Upper lobe of right lung (tissue), 1 donor: ENCODE measurements at regions not wholly inside any gene's neighbourhood (a gene's known extent, or its start where the extent isn't known, plus 50 kb on each side); places are given as distances from the start of the nearest gene placed in this dataset.

Source experiments
- ATAC-seq: fragments of 200-7000 bp; cut with Tn5 transposase; one replicate; pipeline ENCODE4 v1.9.1; 2020; ENCODE audit warnings: mild to moderate bottlenecking, moderate library complexity
- DNase-seq: peaks from one replicate; pipeline ENCODE4 v3.0.0-alpha.2; 2020
- H3K27ac ChIP-seq: fragments of 200-600 bp; one replicate; pipeline ENCODE4 v1.8.0; 2022
- H3K27me3 ChIP-seq: fragments of 200-600 bp; one replicate; pipeline ENCODE4 v1.8.0; 2022; ENCODE audit warnings: mild to moderate bottlenecking
- H3K36me3 ChIP-seq: fragments of 200-600 bp; one replicate; pipeline ENCODE4 v1.8.0; 2022
- H3K4me1 ChIP-seq: fragments of 200-600 bp; one replicate; pipeline ENCODE4 v1.8.0; 2022
- H3K4me3 ChIP-seq: fragments of 200-600 bp; one replicate; pipeline ENCODE4 v1.8.0; 2022; ENCODE audit warnings: mild to moderate bottlenecking
- H3K9me3 ChIP-seq: fragments of 200-600 bp; one replicate; pipeline ENCODE4 v1.8.0; 2022
- intact Hi-C: fragments of 100-400 bp; cut with DNase I; formaldehyde crosslinking; loops from one replicate; pipeline ENCODE4 v1.11.0; 2022
- TF ChIP-seq, protein P1 (sequence below): fragments of 200-600 bp; IDR thresholded peaks from one replicate; pipeline ENCODE4 v1.8.0; 2022; ENCODE audit warnings: antibody characterized with exemption
- donor health status: DM: no; HTN: yes; CAD: no; lungs with severe emphysema.

DNA sequence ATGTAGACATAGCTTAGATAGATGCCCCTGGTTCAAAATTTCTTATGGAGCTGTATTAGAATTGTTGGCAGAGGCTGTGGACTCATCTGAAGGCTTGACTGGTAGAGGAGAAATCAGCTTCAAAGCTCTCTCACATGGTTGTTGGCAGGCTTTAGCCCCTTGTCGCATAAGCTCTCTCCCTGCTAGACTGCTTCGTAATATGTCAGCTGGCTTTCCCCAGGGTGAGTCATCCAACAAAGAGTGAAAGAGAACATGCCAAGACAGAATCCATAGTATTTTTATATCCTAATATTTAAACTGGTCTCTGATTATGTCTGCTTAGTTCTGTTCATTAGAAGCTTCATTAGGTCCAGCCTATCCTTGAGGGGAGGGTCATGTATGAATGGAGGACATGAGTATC is 427.4 kb upstream of the NAALADL2 start:
- Histone ChIP-seq H3K27ac (no peak overlapping the region), H3K36me3 (no peaks in the 10 kb centered on the region), H3K27me3 (no peaks in the 10 kb centered on the region), H3K4me1 (no peaks in the 10 kb centered on the region), H3K4me3 (no peak overlapping the region), H3K9me3 (no peaks in the 10 kb centered on the region)
- no peak for DNase-seq
- ATAC-seq: no peak
- intact Hi-C loops: no loop called here
- TF ChIP-seq, protein P1, sequence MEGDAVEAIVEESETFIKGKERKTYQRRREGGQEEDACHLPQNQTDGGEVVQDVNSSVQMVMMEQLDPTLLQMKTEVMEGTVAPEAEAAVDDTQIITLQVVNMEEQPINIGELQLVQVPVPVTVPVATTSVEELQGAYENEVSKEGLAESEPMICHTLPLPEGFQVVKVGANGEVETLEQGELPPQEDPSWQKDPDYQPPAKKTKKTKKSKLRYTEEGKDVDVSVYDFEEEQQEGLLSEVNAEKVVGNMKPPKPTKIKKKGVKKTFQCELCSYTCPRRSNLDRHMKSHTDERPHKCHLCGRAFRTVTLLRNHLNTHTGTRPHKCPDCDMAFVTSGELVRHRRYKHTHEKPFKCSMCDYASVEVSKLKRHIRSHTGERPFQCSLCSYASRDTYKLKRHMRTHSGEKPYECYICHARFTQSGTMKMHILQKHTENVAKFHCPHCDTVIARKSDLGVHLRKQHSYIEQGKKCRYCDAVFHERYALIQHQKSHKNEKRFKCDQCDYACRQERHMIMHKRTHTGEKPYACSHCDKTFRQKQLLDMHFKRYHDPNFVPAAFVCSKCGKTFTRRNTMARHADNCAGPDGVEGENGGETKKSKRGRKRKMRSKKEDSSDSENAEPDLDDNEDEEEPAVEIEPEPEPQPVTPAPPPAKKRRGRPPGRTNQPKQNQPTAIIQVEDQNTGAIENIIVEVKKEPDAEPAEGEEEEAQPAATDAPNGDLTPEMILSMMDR: no peak

GRCh38 chr3:174436367-174436766 is 422.8 kb upstream of the NAALADL2 start:
- DNase-seq (no peak), ATAC-seq (no peak)
- Histone ChIP-seq H3K27ac (no peak overlapping the region), H3K4me1 (peaks cover 8% of the 10 kb centered on the region), H3K9me3 (no peaks in the 10 kb centered on the region), H3K27me3 (no peaks in the 10 kb centered on the region), H3K4me3 (no peak overlapping the region), H3K36me3 (no peaks in the 10 kb centered on the region)
- intact Hi-C loops: no loop called here
- TF ChIP-seq, protein P1: no peak

- ATAC-seq (no peak), DNase-seq (no peak)
- Histone ChIP-seq H3K27me3 (no peaks in the 10 kb centered on the region), H3K9me3 (no peaks in the 10 kb centered on the region), H3K4me3 (no peak overlapping the region), H3K36me3 (no peaks in the 10 kb centered on the region), H3K27ac (peak overlapping the region; percentile 94), H3K4me1 (peaks cover 13% of the 10 kb centered on the region)
- intact Hi-C loops: no loop called here
- TF ChIP-seq, protein P1: no peak
Observed at GRCh38 chr3:174438501-174439145, 420.5 kb upstream of the NAALADL2 start.

GRCh38 chr3:174439331-174440252 is 419.5 kb upstream of the NAALADL2 start:
- Histone ChIP-seq H3K4me1 (peaks cover 13% of the 10 kb centered on the region), H3K27ac (peak overlapping the region; percentile 94), H3K27me3 (no peaks in the 10 kb centered on the region), H3K4me3 (peak overlapping the region; percentile 74), H3K9me3 (no peaks in the 10 kb centered on the region), H3K36me3 (no peaks in the 10 kb centered on the region)
- peak; percentile 27 for ATAC-seq
- no peak for DNase-seq
- intact Hi-C loops: no loop called here
- TF ChIP-seq, protein P1: no peak

GRCh38 chr3:174440253-174440701 is 418.9 kb upstream of the NAALADL2 start:
- Histone ChIP-seq H3K27ac (peak overlapping the region; percentile 94), H3K36me3 (no peaks in the 10 kb centered on the region), H3K4me1 (peaks cover 13% of the 10 kb centered on the region), H3K9me3 (no peaks in the 10 kb centered on the region), H3K27me3 (no peaks in the 10 kb centered on the region), H3K4me3 (peak overlapping the region; percentile 74)
- intact Hi-C loops: no loop called here
- no peak for DNase-seq
- TF ChIP-seq, protein P1: no peak
- ATAC-seq: no peak
